ENCODE measurements at regions not wholly inside any gene's neighbourhood (a gene's known extent, or its start where the extent isn't known, plus 50 kb on each side); places are given as distances from the start of the nearest gene placed in this dataset.

- TF ChIP-seq POLR2A (IDR thresholded peaks at IDR 0.05): no peak
- no peak for TF ChIP-seq POLR2AphosphoS5 (IDR thresholded peaks at IDR 0.05)
These were observed 121.4 kb upstream of the FOXF1 start for GRCh38 chr16:86388976-86389375.
